ENCODE measurements at regions not wholly inside any gene's neighbourhood (a gene's known extent, or its start where the extent isn't known, plus 50 kb on each side); places are given as distances from the start of the nearest gene placed in this dataset.

GRCh38 chr5:144060598-144060997 lies 109.9 kb downstream of the YIPF5 start:
- no peak for FAIRE-seq
- TF ChIP-seq TAF1 (IDR thresholded peaks at IDR 0.05; ENCODE audit: low read depth, low read length) (no peak), POU2F2 (IDR thresholded peaks at IDR 0.05; ENCODE audit: low read depth, low read length) (no peak), PAX5 (IDR thresholded peaks at IDR 0.05; ENCODE audit: insufficient read depth, low read length, severe bottlenecking) (no peak), SPI1 (IDR thresholded peaks at IDR 0.05; ENCODE audit: low read depth, low read length) (no peak), POLR2AphosphoS5 (IDR thresholded peaks at IDR 0.05; ENCODE audit: low read depth, low read length) (no peak)
- DNase-seq (ENCODE audit: insufficient read length, low spot score): no peak

- TF ChIP-seq SPI1 (IDR thresholded peaks at IDR 0.05; ENCODE audit: low read depth, low read length) (no peak), POLR2AphosphoS5 (IDR thresholded peaks at IDR 0.05; ENCODE audit: low read depth, low read length) (no peak), POLR2A (IDR thresholded peaks at IDR 0.05; ENCODE audit: low read depth, low read length) (no peak), TAF1 (IDR thresholded peaks at IDR 0.05; ENCODE audit: low read depth, low read length) (no peak), PAX5 (IDR thresholded peaks at IDR 0.05; ENCODE audit: insufficient read depth, low read length, severe bottlenecking) (no peak), POU2F2 (IDR thresholded peaks at IDR 0.05; ENCODE audit: low read depth, low read length) (no peak)
- FAIRE-seq (no peak), DNase-seq (ENCODE audit: insufficient read length, low spot score) (no peak)
Measured at GRCh38 chr5:144065786-144066185, 104.7 kb downstream of the YIPF5 start.

GRCh38 chr5:144072518-144072927 lies 97.9 kb downstream of the YIPF5 start:
- no peak for DNase-seq (ENCODE audit: insufficient read length, low spot score)
- no peak for TF ChIP-seq PAX5 (IDR thresholded peaks at IDR 0.05; ENCODE audit: insufficient read depth, low read length, severe bottlenecking)
- no peak for TF ChIP-seq POU2F2 (IDR thresholded peaks at IDR 0.05; ENCODE audit: low read depth, low read length)
- no peak for TF ChIP-seq SPI1 (IDR thresholded peaks at IDR 0.05; ENCODE audit: low read depth, low read length)
- TF ChIP-seq POLR2A (IDR thresholded peaks at IDR 0.05; ENCODE audit: low read depth, low read length): no peak
- TF ChIP-seq POLR2AphosphoS5 (IDR thresholded peaks at IDR 0.05; ENCODE audit: low read depth, low read length): no peak
- TF ChIP-seq TAF1 (IDR thresholded peaks at IDR 0.05; ENCODE audit: low read depth, low read length): no peak
- FAIRE-seq: no peak

- DNase-seq (ENCODE audit: insufficient read length, low spot score) (no peak), FAIRE-seq (no peak)
- TF ChIP-seq TAF1 (IDR thresholded peaks at IDR 0.05; ENCODE audit: low read depth, low read length) (no peak), POU2F2 (IDR thresholded peaks at IDR 0.05; ENCODE audit: low read depth, low read length) (no peak), POLR2A (IDR thresholded peaks at IDR 0.05; ENCODE audit: low read depth, low read length) (no peak), PAX5 (IDR thresholded peaks at IDR 0.05; ENCODE audit: insufficient read depth, low read length, severe bottlenecking) (no peak), SPI1 (IDR thresholded peaks at IDR 0.05; ENCODE audit: low read depth, low read length) (no peak), POLR2AphosphoS5 (IDR thresholded peaks at IDR 0.05; ENCODE audit: low read depth, low read length) (no peak)
Measured at GRCh38 chr5:144076521-144077083, 93.9 kb downstream of the YIPF5 start.

GRCh38 chr5:144083185-144083584 lies 87.3 kb downstream of the YIPF5 start:
- FAIRE-seq (no peak), DNase-seq (ENCODE audit: insufficient read length, low spot score) (no peak)
- TF ChIP-seq TAF1 (IDR thresholded peaks at IDR 0.05; ENCODE audit: low read depth, low read length) (no peak), SPI1 (IDR thresholded peaks at IDR 0.05; ENCODE audit: low read depth, low read length) (no peak), PAX5 (IDR thresholded peaks at IDR 0.05; ENCODE audit: insufficient read depth, low read length, severe bottlenecking) (no peak), POLR2A (IDR thresholded peaks at IDR 0.05; ENCODE audit: low read depth, low read length) (no peak), POLR2AphosphoS5 (IDR thresholded peaks at IDR 0.05; ENCODE audit: low read depth, low read length) (no peak), POU2F2 (IDR thresholded peaks at IDR 0.05; ENCODE audit: low read depth, low read length) (no peak)

GRCh38 chr5:144084971-144085370 lies 85.5 kb downstream of the YIPF5 start:
- TF ChIP-seq POU2F2 (IDR thresholded peaks at IDR 0.05; ENCODE audit: low read depth, low read length) (no peak), PAX5 (IDR thresholded peaks at IDR 0.05; ENCODE audit: insufficient read depth, low read length, severe bottlenecking) (no peak), SPI1 (IDR thresholded peaks at IDR 0.05; ENCODE audit: low read depth, low read length) (no peak), POLR2A (IDR thresholded peaks at IDR 0.05; ENCODE audit: low read depth, low read length) (no peak), POLR2AphosphoS5 (IDR thresholded peaks at IDR 0.05; ENCODE audit: low read depth, low read length) (no peak), TAF1 (IDR thresholded peaks at IDR 0.05; ENCODE audit: low read depth, low read length) (no peak)
- DNase-seq (ENCODE audit: insufficient read length, low spot score): no peak
- no peak for FAIRE-seq

- no peak for FAIRE-seq
- TF ChIP-seq POLR2AphosphoS5 (IDR thresholded peaks at IDR 0.05; ENCODE audit: low read depth, low read length) (no peak), POU2F2 (IDR thresholded peaks at IDR 0.05; ENCODE audit: low read depth, low read length) (no peak), PAX5 (IDR thresholded peaks at IDR 0.05; ENCODE audit: insufficient read depth, low read length, severe bottlenecking) (no peak), TAF1 (IDR thresholded peaks at IDR 0.05; ENCODE audit: low read depth, low read length) (no peak), SPI1 (IDR thresholded peaks at IDR 0.05; ENCODE audit: low read depth, low read length) (no peak), POLR2A (IDR thresholded peaks at IDR 0.05; ENCODE audit: low read depth, low read length) (no peak)
- no peak for DNase-seq (ENCODE audit: insufficient read length, low spot score)
Measured at GRCh38 chr5:144085381-144085780, 85.1 kb downstream of the YIPF5 start.

- DNase-seq (ENCODE audit: insufficient read length, low spot score) (no peak), FAIRE-seq (no peak)
- TF ChIP-seq POLR2A (IDR thresholded peaks at IDR 0.05; ENCODE audit: low read depth, low read length): no peak
- TF ChIP-seq POU2F2 (IDR thresholded peaks at IDR 0.05; ENCODE audit: low read depth, low read length): no peak
- TF ChIP-seq POLR2AphosphoS5 (IDR thresholded peaks at IDR 0.05; ENCODE audit: low read depth, low read length): no peak
- TF ChIP-seq SPI1 (IDR thresholded peaks at IDR 0.05; ENCODE audit: low read depth, low read length): no peak
- no peak for TF ChIP-seq TAF1 (IDR thresholded peaks at IDR 0.05; ENCODE audit: low read depth, low read length)
- TF ChIP-seq PAX5 (IDR thresholded peaks at IDR 0.05; ENCODE audit: insufficient read depth, low read length, severe bottlenecking): no peak
Measured at GRCh38 chr5:144086295-144086694, 84.2 kb downstream of the YIPF5 start.

- FAIRE-seq (no peak), DNase-seq (ENCODE audit: insufficient read length, low spot score) (no peak)
- no peak for TF ChIP-seq PAX5 (IDR thresholded peaks at IDR 0.05; ENCODE audit: insufficient read depth, low read length, severe bottlenecking)
- TF ChIP-seq POU2F2 (IDR thresholded peaks at IDR 0.05; ENCODE audit: low read depth, low read length): no peak
- TF ChIP-seq TAF1 (IDR thresholded peaks at IDR 0.05; ENCODE audit: low read depth, low read length): no peak
- no peak for TF ChIP-seq POLR2AphosphoS5 (IDR thresholded peaks at IDR 0.05; ENCODE audit: low read depth, low read length)
- no peak for TF ChIP-seq POLR2A (IDR thresholded peaks at IDR 0.05; ENCODE audit: low read depth, low read length)
- no peak for TF ChIP-seq SPI1 (IDR thresholded peaks at IDR 0.05; ENCODE audit: low read depth, low read length)
Measured at GRCh38 chr5:144087576-144087975, 82.9 kb downstream of the YIPF5 start.

Measured in GM12891 (cell line).